GM19395 (cell line): ENCODE measurements at regions not wholly inside any gene's neighbourhood (a gene's known extent, or its start where the extent isn't known, plus 50 kb on each side); places are given as distances from the start of the nearest gene placed in this dataset.
A peak's percentile ranks its signal among the peaks of the same experiment; 100 is the strongest.
"Not testable (repeated sequence)": the region's sequence is repeated elsewhere in the genome, so short reads cannot be mapped to it uniquely, and the experiment has no call there.

Experiments
- ATAC-seq: cut with Tn5 transposase; IDR thresholded peaks from one replicate; pipeline ENCODE4 v1.9.1; 2021; ENCODE audit warnings: mild to moderate bottlenecking, moderate library complexity; ENCODE audit not compliant: unreplicated experiment

DNA sequence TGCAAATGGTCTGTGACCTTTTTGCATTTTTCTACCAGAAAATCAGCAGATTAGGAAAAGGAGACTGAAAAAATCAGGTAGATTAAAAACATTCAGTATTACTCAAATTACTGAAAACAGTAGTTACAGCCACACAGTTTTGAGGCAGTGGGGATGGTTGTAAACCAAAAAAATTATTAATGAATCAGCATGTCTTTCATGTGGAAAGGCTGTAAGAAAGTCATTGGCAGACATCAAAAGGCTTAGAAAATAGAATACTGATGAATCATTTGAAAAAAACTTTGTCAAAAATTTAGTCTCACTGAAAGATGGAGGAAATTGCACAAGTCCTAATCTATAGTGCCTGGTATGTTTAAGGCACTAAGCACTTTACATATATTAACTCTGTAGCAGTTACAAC lies 133.9 kb upstream of the GCFC2 start:
- ATAC-seq = peak; percentile 60

DNA sequence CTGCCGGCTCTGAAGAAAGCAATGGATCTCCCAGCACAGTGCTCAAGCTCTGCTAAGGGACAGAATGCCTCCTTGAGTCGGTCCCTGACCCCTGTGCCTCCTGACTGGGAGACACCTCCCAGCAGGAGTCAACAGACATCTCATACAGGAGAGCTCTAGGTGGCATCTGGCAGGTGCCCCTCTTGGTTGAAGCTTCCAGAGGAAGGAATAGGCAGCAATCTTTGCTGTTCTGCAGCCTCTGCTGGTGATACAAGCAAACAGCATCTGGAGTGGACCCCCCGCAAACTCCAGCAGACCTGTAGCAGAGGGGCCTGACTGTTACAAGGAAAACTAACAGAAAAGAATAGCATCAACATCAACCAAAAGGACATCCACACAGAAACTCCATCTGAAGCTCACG lies 123.9 kb upstream of the GCFC2 start:
- not testable (repeated sequence) for ATAC-seq

DNA sequence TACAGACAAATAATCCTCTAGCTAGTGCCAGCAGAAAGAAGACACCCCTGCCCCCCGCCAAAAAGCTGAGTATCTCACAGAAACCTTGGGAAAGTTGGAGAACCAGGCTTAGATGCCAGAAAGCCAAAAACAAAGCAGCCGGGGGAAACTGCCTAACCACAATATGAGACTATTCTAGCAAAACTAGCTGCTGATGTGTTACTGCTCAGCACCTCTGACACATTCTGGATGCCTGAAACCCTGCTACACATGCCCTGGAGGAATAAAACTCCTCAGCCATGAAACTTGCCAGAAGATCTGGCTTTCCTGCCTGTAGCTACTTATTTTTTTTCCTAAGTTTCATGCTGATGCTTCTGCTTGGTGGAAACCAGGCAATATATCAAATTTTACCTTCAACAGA lies 122.7 kb upstream of the GCFC2 start:
- ATAC-seq = no peak

DNA sequence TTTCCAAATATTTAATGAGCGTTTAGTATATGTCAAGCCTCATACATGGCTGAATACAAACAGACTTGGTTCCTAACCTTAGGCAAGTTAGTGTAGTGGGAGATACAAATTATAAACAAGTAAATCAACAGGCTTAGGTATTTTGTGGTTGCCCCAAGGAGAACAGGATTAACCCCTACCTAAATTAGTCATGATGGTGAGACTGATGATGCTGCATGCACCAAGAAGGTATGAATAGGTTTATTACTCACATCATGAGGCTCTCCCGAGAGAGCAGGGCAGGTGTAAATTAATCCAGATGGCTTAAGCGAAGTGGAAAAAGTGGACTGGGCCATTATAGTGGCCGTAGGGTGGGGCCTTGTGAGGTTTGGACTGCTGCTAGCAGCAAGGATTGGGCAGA lies 118.1 kb upstream of the GCFC2 start:
- no peak for ATAC-seq

DNA sequence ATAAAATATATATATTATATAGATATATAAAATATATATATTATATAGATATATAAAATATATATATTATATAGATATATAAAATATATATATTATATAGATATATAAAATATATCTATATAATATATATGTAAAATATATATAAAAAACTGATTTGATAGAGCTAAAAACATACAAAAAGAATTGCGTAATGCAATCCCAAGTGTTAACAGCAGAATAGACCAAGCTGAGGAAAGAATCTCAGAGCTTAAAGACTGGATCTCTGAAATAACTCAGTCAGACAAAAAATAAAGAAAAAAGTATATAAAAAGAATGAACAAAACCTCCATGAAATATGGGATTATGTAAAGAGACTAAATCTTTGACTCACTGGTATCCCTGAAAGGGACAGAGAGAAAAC lies 112.8 kb upstream of the GCFC2 start:
- ATAC-seq = not testable (repeated sequence)

DNA sequence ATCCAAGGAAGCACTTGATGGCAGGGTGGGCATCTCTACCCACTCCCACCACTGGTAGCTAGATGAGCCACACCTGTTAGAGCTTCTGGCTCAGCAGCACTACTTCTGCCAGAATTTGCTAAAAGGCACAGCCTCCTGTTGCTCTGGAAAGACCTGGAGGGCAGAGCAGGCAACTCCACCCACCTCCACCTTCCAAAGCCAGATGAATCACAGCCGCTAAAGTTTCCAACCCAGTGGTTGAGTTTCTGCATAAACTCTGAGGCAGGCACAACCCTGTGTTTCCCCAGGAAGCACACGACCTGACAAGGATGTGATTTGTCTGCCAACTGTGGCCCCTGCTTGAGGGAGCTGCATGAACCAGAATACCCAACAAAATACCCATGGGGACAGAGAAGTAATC lies 111.6 kb upstream of the GCFC2 start:
- no peak for ATAC-seq

DNA sequence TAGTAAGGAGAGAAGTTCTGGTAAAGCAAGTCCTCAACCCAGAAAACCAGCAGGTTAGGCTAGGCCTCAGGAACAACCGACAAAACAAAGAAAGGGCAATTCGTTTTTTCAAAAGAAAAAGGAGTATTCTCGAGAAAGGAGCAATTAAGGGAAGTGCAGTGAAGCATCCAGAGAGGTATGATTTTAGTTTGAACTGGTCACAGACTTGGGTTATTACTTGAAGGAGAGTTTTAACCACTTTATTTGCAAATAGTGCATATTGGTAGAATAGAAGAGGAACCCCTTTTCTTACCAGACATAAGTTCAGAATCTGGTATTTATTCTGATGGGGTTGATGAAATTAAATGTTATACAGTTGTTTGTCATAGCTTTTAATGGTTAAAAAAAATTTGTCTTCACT lies 110.0 kb upstream of the GCFC2 start:
- ATAC-seq = no peak

DNA sequence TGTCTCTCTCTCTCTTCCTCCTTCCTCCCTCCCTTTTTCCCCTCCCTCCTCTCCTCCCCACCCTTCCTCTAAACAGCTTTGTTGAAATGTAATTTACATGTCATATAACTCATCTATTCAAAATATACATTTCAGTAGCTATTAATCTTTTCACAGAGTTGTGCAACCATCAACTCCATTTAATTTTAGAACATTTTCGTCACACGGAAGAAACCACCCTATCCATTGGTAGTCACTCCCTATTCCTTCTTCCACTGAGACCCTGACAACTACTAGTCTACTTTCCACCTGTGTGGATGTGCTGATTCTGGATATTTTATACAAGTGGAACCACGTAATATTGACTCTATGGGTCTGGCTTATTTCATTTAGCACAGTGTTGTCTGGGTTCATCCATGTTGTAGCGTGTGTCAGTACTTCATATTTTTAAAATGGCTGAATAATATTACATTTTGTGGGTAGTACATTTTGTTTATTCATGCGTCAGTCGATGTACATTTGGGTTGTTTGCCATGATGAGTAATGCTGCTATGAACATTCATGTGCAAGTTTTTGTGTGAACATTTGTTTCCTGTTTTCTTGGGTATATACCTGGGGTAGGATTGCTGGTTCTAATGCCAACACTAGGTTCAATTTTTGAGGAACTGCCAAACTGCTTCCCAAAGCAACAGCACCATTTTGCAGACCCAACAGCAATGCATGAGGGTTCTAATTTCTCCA lies 100.1 kb upstream of the GCFC2 start:
- ATAC-seq = no peak

DNA sequence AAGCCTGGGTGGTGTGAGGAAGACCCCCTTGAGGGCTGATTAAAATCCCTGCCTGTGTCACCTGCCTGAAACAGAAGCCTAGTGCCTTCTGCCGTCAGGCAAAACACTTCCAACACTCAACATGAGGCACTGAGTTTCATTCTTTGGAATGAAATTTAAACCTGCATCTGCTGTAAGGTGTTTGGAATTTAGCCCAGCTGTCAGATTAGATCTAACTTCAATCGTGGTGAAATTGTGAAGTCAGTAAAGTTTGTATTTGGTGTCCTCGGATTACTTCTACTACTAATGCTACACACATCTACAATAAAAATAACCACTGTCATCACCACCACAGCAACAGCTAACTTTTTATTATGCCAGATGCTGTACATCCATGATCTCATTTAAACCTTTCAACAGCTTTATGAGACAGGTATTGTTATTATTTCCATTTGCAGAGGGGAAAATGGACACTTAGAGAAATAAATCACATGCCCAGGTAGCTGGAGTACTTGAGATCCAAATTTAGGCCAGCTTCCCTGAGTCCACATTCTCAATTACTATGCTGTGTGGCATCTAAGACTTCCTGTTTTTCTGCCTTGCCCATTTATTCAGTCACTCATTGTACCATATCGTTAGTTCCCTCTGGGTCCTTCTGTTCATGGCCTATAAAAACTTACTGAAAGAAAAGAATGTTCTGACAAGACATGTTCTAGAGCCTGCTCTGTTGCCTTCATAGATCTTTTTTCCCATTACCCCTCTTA lies 98.2 kb upstream of the GCFC2 start:
- ATAC-seq = no peak

DNA sequence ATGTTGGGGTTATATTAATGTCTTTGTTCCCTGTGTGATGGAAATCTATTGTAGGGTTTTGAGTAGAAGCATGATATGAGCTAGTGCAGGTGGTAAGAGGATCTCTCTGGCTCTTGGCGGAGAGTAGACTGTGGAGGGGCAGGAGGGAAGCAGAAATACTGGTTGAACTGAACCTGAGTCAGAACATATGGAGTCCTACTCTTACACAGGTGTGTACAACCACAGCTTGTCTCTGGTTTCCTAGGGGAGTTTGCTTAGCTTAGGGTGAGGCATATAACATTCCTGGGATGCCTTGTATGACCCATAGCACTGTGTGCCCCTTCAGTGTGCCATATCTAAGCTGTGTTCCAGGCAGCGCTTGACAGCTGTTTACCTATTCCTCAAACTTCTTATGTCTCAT lies 97.3 kb upstream of the GCFC2 start:
- no peak for ATAC-seq

DNA sequence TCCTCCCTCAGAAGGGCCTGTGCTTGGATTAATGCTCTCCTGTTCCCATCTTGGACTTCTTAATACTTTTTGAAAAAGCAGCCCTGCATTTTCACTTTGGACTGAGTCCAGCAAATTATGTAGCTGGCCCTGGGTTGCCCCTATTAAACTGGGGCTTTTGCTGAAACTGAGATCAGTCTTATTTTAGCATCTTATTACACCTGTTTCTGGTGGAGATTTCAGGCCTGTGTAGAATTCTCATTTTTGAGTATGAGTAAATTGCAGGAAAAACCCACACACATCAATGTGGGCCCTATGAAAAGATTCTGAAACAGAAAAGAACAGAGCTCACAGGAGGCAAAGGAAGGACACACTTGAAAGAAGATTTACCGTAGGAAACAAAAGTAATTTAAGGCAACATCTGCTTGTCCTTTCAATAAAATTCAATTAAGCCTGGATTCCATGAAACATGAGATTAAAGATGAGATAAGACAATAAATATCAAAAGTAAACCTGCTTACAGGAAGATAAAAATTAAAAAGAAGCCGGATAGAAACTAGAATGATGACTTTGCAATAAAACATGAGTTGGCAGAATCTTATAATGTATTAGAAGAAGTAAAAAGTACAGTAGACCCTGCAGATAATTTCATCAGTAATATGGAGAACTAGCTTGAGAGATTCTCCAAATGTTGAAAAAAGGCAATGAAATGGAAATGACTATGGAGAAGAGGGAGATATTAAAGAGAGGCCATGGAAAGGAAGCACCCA lies 90.7 kb upstream of the GCFC2 start:
- peak; percentile 39 for ATAC-seq

DNA sequence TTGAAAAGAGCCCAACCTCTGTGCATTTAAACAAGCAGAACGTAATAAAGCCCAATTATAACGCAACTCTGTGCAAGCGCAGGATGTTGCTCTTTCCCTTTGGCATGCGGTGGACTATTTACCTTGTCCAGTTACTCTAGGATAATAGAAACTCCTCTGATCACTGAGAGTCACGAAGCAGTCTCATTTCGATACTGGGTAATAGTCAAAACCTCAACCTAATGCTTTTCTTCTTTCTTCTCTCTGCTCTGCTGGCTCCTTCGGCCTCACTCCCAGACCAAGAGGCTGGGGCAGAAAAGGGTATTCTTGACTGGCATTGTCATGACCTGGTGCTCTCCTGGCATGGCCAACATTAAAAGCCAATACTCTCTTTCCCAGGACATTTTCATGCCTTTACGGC lies 89.7 kb upstream of the GCFC2 start:
- ATAC-seq = peak; percentile 77

DNA sequence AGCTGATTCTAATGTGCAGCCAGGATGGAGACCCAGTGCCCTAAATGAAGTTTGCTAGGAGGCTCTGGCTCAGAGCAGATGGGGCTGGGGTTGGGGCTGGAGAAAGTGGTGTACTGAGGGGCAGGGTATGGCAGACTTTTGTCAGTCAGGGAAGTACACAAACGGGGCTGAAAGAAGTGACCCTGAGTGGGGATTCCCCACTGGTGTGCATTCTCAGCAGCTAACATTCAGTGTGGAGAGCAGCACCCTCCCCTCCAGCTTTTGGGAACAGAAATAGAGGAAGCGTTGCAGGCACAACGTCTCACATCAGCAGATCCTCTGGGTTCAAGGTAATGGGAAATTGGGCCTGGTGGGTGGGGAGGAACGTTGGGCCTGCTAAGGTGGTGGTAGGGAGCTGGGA lies 89.1 kb upstream of the GCFC2 start:
- ATAC-seq = peak; percentile 56

DNA sequence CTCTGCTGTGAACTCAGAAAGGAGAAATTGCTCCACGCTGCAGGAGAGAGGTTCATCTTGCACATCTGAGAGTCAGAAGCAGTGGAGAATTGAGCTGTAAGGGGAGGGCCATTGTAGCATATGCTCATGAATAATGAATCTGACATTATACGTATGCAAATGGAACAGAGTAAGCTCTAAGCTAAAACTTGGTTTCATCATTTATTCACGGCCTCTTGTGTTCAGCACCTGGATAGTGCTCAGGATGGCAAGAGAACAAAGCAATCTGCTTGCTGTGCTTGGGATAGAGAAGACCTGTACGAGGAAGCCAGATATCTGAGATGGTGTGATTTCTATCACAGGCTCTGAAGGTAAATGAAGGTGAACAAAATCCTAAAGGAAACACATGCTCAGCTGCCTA lies 87.9 kb upstream of the GCFC2 start:
- no peak for ATAC-seq

DNA sequence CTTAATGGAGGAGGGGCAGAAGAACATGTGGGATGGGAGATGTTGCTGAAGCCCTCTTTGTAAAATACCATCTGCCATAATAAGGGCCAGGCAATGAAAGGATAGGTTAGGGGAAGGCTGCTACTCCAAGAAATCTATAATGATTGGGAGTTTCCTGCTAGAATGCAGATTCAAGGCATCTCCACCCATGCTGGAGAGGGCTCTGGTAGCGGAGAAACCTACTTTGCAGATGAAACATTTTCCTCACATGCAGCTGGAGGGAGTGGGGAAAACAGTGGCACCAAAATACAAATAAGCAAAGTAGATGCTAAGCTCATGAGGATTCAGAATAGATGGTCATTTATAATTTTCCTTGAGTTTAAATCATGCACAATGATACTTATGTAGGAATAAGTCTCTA lies 82.3 kb upstream of the GCFC2 start:
- no peak for ATAC-seq

DNA sequence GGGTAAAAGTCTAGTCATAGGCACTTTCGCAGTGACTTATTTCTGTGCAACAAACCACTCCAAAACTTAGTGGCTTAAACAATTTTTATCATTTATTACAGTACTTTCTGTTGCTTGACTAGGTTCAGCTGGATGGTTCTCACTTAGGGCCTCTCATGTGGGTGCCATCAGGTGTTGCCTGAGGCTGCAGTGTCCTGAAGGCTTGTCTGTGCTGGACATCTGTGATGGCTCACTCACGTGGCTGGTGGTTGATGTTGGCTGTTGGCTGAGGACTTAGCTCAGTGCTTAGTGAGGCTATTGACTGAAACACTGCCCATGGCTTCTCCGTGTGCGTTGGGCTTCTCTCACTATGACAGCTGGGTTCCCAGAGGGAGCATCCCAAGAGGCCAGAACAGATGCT lies 81.4 kb upstream of the GCFC2 start:
- no peak for ATAC-seq

DNA sequence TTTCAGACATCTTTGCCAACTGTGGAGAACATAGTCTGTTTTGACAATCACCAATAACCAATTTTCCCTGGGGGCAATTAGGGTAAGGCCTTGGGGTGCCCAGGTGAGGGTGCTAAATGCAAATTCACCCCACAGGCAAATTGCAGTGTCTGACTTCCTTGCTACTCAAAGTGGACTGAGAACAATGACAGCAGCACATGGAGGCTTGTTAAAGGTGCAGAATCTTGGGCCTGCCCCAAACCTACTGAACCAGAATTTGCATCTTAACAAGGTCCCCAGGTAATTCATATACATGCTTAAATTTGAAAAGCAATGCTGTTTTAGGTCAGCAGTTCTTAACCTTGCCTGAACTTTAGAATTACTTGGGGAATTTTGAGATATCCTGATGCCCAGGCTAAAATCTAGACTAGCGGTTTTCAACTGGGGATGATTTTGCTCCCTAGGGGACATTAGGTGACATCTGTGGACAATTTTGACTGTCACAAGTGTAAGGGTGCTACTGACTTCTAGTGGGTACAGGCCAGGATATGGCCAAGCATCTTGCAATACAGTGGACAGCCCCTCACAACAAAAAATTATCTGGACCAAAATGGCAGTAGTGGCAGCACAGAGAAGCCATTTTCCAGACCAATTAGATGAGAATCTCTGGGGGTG lies 80.2 kb upstream of the GCFC2 start:
- peak; percentile 32 for ATAC-seq

DNA sequence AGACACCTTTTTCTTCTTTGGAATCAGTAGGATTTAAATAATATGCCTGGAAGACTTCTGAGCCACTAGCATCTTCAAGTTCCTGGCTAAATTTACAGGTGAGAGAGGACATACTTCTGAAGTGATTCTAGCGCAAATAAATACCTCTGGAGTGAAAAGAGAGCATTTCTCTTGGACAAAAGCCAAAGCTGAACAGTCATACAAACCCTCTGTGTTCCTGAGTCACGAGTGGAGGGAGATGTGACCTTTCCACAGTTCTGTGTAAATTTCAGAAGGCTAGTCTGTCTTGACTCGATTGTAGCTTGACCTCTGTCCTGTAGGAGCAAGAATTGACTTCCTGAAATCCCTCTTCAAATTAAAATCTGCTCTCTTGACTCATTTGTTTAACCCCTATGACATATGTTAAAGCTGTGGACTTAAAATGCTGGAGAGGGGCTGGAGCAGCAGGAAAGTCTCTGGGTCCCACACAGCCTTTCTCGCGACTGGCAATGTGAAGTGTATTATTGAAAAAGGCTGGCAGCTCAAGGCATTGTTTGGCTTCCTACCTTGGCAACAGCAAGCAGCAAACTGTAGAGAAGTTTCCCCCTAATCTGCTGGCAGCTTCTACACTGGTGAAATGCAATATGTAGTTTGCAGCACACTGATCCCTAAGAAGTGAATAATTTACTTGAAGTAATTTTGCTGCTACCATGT lies 79.6 kb upstream of the GCFC2 start:
- peak; percentile 14 for ATAC-seq

DNA sequence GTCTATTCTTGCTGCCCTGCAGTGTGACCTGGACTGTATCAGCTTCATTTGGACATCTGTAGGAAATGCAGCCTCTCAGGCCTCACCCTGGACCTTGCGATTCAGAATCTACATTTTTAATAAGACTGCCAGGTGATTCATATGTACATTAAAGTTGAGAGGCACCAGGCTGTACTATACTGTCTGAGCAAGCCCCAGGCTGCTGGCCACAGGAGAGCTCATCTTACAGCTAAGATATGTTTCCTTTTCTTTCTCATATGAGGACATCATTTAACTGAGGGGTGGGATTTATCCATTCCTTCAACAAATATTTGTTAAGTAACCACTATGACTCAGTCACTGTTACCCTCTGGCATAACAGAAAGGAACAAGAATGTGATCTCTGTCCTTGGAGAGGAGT lies 78.2 kb upstream of the GCFC2 start:
- no peak for ATAC-seq

DNA sequence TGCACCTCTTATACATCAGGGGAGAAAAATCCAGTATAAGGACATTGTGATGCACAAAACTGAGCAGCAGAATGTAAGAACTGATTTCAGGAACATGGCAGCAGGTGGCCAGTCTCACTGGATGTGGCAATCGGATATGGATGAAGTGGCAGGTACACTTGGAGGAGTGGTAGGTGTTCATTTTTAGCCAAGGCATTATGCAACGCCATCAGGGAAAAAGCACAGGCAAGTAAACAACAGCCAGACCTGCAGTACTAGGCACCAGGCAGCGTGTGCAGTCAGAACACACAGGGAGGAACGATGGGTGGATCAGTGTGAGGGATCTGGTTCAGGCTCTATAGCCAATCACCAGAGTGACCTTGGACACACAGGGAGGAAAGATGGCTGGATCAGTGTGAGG lies 77.4 kb upstream of the GCFC2 start:
- no peak for ATAC-seq
